Activated B cell treated with CpG ODN at 0.5 μM for 24 hours (primary cell): ENCODE measurements at regions not wholly inside any gene's neighbourhood (a gene's known extent, or its start where the extent isn't known, plus 50 kb on each side); places are given as distances from the start of the nearest gene placed in this dataset.

Source experiments
- ATAC-seq: fragments of 200-7000 bp; cut with Tn5 transposase; one replicate; pipeline ENCODE4 v1.10.0; 2021; ENCODE audit warnings: low read depth, mild to moderate bottlenecking, moderate library complexity
- CTCF ChIA-PET: fragments of 350-600 bp; sonication (Branson Sonifier 250); formaldehyde crosslinking; loops from one replicate; lab custom pipeline; 2021; ENCODE audit warnings: antibody characterized with exemption; lab: Charles Lee
- POLR2A ChIA-PET: fragments of 350-600 bp; sonication (Branson Sonifier 250); formaldehyde crosslinking; loops from one replicate; lab custom pipeline; 2021; ENCODE audit warnings: antibody characterized with exemption; lab: Charles Lee
- DNase-seq: peaks from one replicate; pipeline ENCODE4 v3.0.0; 2022
- H3K27ac Mint-ChIP-seq: one replicate; pipeline ENCODE4 v1.8.0; 2020; ENCODE audit warnings: mixed read lengths
- H3K27me3 Mint-ChIP-seq: one replicate; pipeline ENCODE4 v1.8.0; 2021; ENCODE audit warnings: mixed read lengths
- H3K36me3 Mint-ChIP-seq: one replicate; pipeline ENCODE4 v1.8.0; 2021; ENCODE audit warnings: low read depth, mixed read lengths
- H3K4me1 Mint-ChIP-seq: one replicate; pipeline ENCODE4 v1.8.0; 2021; ENCODE audit warnings: mixed read lengths
- H3K4me3 Mint-ChIP-seq: one replicate; pipeline ENCODE4 v1.8.0; 2020; ENCODE audit warnings: mild to moderate bottlenecking, mixed read lengths
- H3K9me3 Mint-ChIP-seq: one replicate; pipeline ENCODE4 v1.8.0; 2020; ENCODE audit warnings: mixed read lengths
- CTCF ChIP-seq: fragments of 200-600 bp; IDR thresholded peaks from one replicate; pipeline ENCODE4 v1.8.0; 2022; ENCODE audit warnings: antibody characterized with exemption, mild to moderate bottlenecking
- intact Hi-C: fragments of 100-400 bp; cut with micrococcal nuclease; formaldehyde crosslinking; loops from one replicate; pipeline ENCODE4 v1.15.1; 2024

- ChIA-PET CTCF (no interaction called here), POLR2A (no interaction called here)
- H3K9me3 Mint-ChIP-seq, result no peaks in the 10 kb centered on the region
- H3K4me1 Mint-ChIP-seq, result peaks cover 5% of the 10 kb centered on the region
- no peaks in the 10 kb centered on the region for H3K36me3 Mint-ChIP-seq
- TF ChIP-seq CTCF, result no peak
- intact Hi-C loops, result no loop called here
- no peak overlapping the region for H3K4me3 Mint-ChIP-seq
- no peak overlapping the region for H3K27ac Mint-ChIP-seq
- DNase-seq, result no peak
- no peak for ATAC-seq
- peaks cover 40% of the 10 kb centered on the region for H3K27me3 Mint-ChIP-seq
Observed at GRCh38 chr3:184489268-184489841, 72.2 kb upstream of the EPHB3 start.

- no peaks in the 10 kb centered on the region for H3K36me3 Mint-ChIP-seq
- no peak overlapping the region for H3K27ac Mint-ChIP-seq
- ChIA-PET POLR2A (no interaction called here), CTCF (no interaction called here)
- H3K4me1 Mint-ChIP-seq, result peaks cover 5% of the 10 kb centered on the region
- no peaks in the 10 kb centered on the region for H3K9me3 Mint-ChIP-seq
- no peak overlapping the region for H3K4me3 Mint-ChIP-seq
- no peak for TF ChIP-seq CTCF
- peaks cover 43% of the 10 kb centered on the region for H3K27me3 Mint-ChIP-seq
- intact Hi-C loops, result no loop called here
- DNase-seq (no peak), ATAC-seq (no peak)
Observed at GRCh38 chr3:184491011-184491576, 70.5 kb upstream of the EPHB3 start.

- Mint-ChIP-seq H3K27me3 (peaks cover 47% of the 10 kb centered on the region), H3K4me1 (peaks cover 6% of the 10 kb centered on the region), H3K9me3 (no peaks in the 10 kb centered on the region), H3K36me3 (no peaks in the 10 kb centered on the region), H3K4me3 (peak overlapping the region; percentile 39), H3K27ac (no peak overlapping the region)
- TF ChIP-seq CTCF, result no peak
- intact Hi-C loops, result no loop called here
- DNase-seq (no peak), ATAC-seq (no peak)
- ChIA-PET POLR2A (no interaction called here), CTCF (no interaction called here)
Observed at GRCh38 chr3:184491867-184492615, 69.5 kb upstream of the EPHB3 start.

- Mint-ChIP-seq H3K27ac (no peak overlapping the region), H3K4me3 (no peak overlapping the region), H3K4me1 (peaks cover 8% of the 10 kb centered on the region), H3K9me3 (no peaks in the 10 kb centered on the region), H3K27me3 (peaks cover 51% of the 10 kb centered on the region), H3K36me3 (no peaks in the 10 kb centered on the region)
- DNase-seq, result no peak
- intact Hi-C loops, result no loop called here
- ATAC-seq, result no peak
- TF ChIP-seq CTCF, result no peak
- CTCF ChIA-PET, result no interaction called here
- POLR2A ChIA-PET, result no interaction called here
Observed at GRCh38 chr3:184496933-184497332, 64.7 kb upstream of the EPHB3 start.

- Mint-ChIP-seq H3K4me3 (no peak overlapping the region), H3K27ac (no peak overlapping the region), H3K36me3 (peaks cover 3% of the 10 kb centered on the region), H3K4me1 (peaks cover 2% of the 10 kb centered on the region), H3K9me3 (peaks cover 5% of the 10 kb centered on the region), H3K27me3 (peaks cover 49% of the 10 kb centered on the region)
- ATAC-seq, result no peak
- TF ChIP-seq CTCF, result no peak
- no peak for DNase-seq
- CTCF ChIA-PET, result no interaction called here
- POLR2A ChIA-PET, result no interaction called here
- intact Hi-C loops, result no loop called here
Observed at GRCh38 chr3:184497804-184498203, 63.8 kb upstream of the EPHB3 start.
